ENCODE measurements at regions not wholly inside any gene's neighbourhood (a gene's known extent, or its start where the extent isn't known, plus 50 kb on each side); places are given as distances from the start of the nearest gene placed in this dataset.

DNA sequence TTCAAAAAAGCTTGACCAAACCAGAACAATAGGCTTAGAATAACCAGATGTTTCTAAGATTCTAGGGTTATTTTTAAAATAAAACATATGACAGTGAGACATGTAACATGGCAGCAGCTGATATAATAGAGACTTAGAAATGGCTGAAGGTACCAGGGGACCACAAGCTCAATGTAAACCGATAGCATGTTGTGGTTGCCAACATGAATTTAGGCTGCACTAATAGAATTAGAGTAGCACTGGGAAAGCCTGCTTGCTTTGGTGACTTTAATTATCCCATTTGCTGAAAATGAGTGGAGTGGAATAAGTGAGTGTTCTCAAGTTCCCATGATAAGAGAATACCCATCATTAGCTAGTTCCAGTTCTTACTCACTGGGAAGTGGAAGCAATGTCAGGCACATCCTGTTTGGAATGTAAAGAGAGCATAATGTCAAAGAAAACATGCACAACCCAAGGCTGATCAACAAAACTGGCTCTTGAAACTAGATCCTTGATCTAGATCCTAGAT lies 621.2 kb upstream of the CDH5 start:
- TF ChIP-seq, protein P1, sequence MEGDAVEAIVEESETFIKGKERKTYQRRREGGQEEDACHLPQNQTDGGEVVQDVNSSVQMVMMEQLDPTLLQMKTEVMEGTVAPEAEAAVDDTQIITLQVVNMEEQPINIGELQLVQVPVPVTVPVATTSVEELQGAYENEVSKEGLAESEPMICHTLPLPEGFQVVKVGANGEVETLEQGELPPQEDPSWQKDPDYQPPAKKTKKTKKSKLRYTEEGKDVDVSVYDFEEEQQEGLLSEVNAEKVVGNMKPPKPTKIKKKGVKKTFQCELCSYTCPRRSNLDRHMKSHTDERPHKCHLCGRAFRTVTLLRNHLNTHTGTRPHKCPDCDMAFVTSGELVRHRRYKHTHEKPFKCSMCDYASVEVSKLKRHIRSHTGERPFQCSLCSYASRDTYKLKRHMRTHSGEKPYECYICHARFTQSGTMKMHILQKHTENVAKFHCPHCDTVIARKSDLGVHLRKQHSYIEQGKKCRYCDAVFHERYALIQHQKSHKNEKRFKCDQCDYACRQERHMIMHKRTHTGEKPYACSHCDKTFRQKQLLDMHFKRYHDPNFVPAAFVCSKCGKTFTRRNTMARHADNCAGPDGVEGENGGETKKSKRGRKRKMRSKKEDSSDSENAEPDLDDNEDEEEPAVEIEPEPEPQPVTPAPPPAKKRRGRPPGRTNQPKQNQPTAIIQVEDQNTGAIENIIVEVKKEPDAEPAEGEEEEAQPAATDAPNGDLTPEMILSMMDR (conservative IDR thresholded peaks at IDR 0.05; ENCODE audit: low read depth, low read length) = no peak
- TF ChIP-seq EZH2phosphoT487 (IDR thresholded peaks at IDR 0.05; ENCODE audit: borderline replicate concordance, low read length) = no peak
